ENCODE measurements at regions not wholly inside any gene's neighbourhood (a gene's known extent, or its start where the extent isn't known, plus 50 kb on each side); places are given as distances from the start of the nearest gene placed in this dataset.

- no peak for ATAC-seq
- no peak for DNase-seq (ENCODE audit: low read depth in 1 of 2, low spot score in 1 of 2)
- no peak for TF ChIP-seq ZSCAN20 (CRISPR knock-in tag; IDR thresholded peaks at IDR 0.05)
- no peak for TF ChIP-seq FOSL2 (IDR thresholded peaks at IDR 0.05)
- no peak for TF ChIP-seq FOSL2 (CRISPR knock-in tag; IDR thresholded peaks at IDR 0.05)
- no peak for TF ChIP-seq EHF (CRISPR knock-in tag; IDR thresholded peaks at IDR 0.05)
- no peak for TF ChIP-seq RCOR1 (IDR thresholded peaks at IDR 0.05; ENCODE audit: low read depth, low read length)
- no peak for TF ChIP-seq ELK1 (IDR thresholded peaks at IDR 0.05; ENCODE audit: low read depth, low read length)
- no peak for TF ChIP-seq HOXA7 (CRISPR knock-in tag; IDR thresholded peaks at IDR 0.05)
- TF ChIP-seq TFCP2L1 (CRISPR knock-in tag; IDR thresholded peaks at IDR 0.05): no peak
- no peak for TF ChIP-seq REST (IDR thresholded peaks at IDR 0.05)
- no peak for TF ChIP-seq PHF8 (IDR thresholded peaks at IDR 0.05; ENCODE audit: borderline replicate concordance, low read depth)
- no peak for TF ChIP-seq HDAC2 (IDR thresholded peaks at IDR 0.05)
- TF ChIP-seq NPAS2 (CRISPR knock-in tag; IDR thresholded peaks at IDR 0.05; ENCODE audit: borderline replicate concordance): no peak
- no peak for TF ChIP-seq BCL3 (IDR thresholded peaks at IDR 0.05)
- no peak for TF ChIP-seq EHMT2 (IDR thresholded peaks at IDR 0.05; ENCODE audit: low read depth)
- no peak for TF ChIP-seq PBX3 (IDR thresholded peaks at IDR 0.05)
- TF ChIP-seq HMGXB4 (CRISPR knock-in tag; IDR thresholded peaks at IDR 0.05; ENCODE audit: borderline replicate concordance): no peak
- no peak for TF ChIP-seq HEYL (CRISPR knock-in tag; IDR thresholded peaks at IDR 0.05)
- no peak for TF ChIP-seq POLR2AphosphoS2 (conservative IDR thresholded peaks at IDR 0.05; ENCODE audit: low read length)
- H3K4me2 ChIP-seq: no peak overlapping the region
- ChIA-PET CTCF (no interaction called here), POLR2A (no interaction called here)
- H3K27ac ChIP-seq: no peak overlapping the region
- FAIRE-seq: no peak
- no peaks in the 10 kb centered on the region for H3K9me3 ChIP-seq
- no peaks in the 10 kb centered on the region for H3K4me1 ChIP-seq
- H3K4me3 ChIP-seq: no peak overlapping the region
Observed at GRCh38 chr11:127202105-127202504, 201.5 kb upstream of the KIRREL3 start.

GRCh38 chr11:127199306-127199801 is 198.8 kb upstream of the KIRREL3 start:
- ChIA-PET POLR2A (no interaction called here), CTCF (no interaction called here)
- H3K9me3 ChIP-seq: no peaks in the 10 kb centered on the region
- no peak overlapping the region for H3K4me3 ChIP-seq
- DNase-seq (ENCODE audit: low read depth in 1 of 2, low spot score in 1 of 2) (no peak), FAIRE-seq (no peak), ATAC-seq (no peak)
- H3K4me1 ChIP-seq: no peaks in the 10 kb centered on the region
- WGBS (ENCODE audit: missing lambda C conversion rate): 35% methylated on average over 3 of the region's 3 CpGs
- no peak overlapping the region for H3K4me2 ChIP-seq
- no peak overlapping the region for H3K27ac ChIP-seq
- TF ChIP-seq JUNB (IDR thresholded peaks at IDR 0.05): no peak
- no peak for TF ChIP-seq ESRRA (IDR thresholded peaks at IDR 0.05; ENCODE audit: borderline replicate concordance, low read length)
- no peak for TF ChIP-seq NPAS2 (CRISPR knock-in tag; IDR thresholded peaks at IDR 0.05; ENCODE audit: borderline replicate concordance)
- no peak for TF ChIP-seq MAZ (IDR thresholded peaks at IDR 0.05; ENCODE audit: borderline replicate concordance, low read depth, low read length)
- TF ChIP-seq SMC3 (IDR thresholded peaks at IDR 0.05): no peak
- no peak for TF ChIP-seq HDAC2 (IDR thresholded peaks at IDR 0.05)
- TF ChIP-seq BCL3 (IDR thresholded peaks at IDR 0.05): no peak
- no peak for TF ChIP-seq NR3C1 (IDR thresholded peaks at IDR 0.05)
- TF ChIP-seq TP53 (CRISPR knock-in tag; IDR thresholded peaks at IDR 0.05): no peak
- no peak for TF ChIP-seq BHLHE40 (IDR thresholded peaks at IDR 0.05; ENCODE audit: low read depth, low read length)
- TF ChIP-seq ZFP36 (IDR thresholded peaks at IDR 0.05; ENCODE audit: borderline replicate concordance, partially characterized antibody): no peak
- no peak for TF ChIP-seq POLR2A (IDR thresholded peaks at IDR 0.05; ENCODE audit: low read length)
- TF ChIP-seq RARB (CRISPR knock-in tag; IDR thresholded peaks at IDR 0.05): no peak
- TF ChIP-seq FOXS1 (CRISPR knock-in tag; IDR thresholded peaks at IDR 0.05): no peak
- no peak for TF ChIP-seq HOXB5 (CRISPR knock-in tag; IDR thresholded peaks at IDR 0.05)
